ENCODE measurements at regions not wholly inside any gene's neighbourhood (a gene's known extent, or its start where the extent isn't known, plus 50 kb on each side); places are given as distances from the start of the nearest gene placed in this dataset.

DNA sequence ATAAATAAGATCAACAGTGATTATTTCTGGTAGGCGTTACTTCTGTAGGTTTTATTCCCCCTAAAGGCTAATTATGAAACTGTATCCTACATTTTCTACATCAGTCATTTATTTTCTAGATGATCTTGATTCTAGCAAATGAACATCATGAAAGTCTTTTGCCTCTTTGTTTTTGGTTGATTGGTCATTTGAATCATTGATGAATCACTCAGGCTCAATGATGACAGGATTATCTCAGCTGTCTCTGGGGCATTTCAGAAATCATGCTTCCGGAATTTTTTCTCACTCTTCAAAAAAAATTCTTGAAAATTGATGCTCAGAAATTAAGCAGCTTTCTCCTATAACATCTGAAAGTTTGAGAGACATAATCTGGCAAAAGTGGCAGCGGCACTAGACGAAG is 298.9 kb upstream of the TCF4 start:
- no peaks in the 10 kb centered on the region for H3K9me3 ChIP-seq (ENCODE audit: insufficient read depth, low read length)
- H3K9me2 ChIP-seq (replicated peaks; ENCODE audit: insufficient read depth, low read length): no peaks in the 10 kb centered on the region
- H3K4me3 ChIP-seq (ENCODE audit: insufficient read depth, low read length, poor library complexity, severe bottlenecking): no peak overlapping the region
- no peak overlapping the region for H3K27ac ChIP-seq (ENCODE audit: low read depth, low read length)
- H3K4me2 ChIP-seq (ENCODE audit: low read depth, low read length, poor library complexity, severe bottlenecking): no peak overlapping the region
- H4K20me1 ChIP-seq (ENCODE audit: low read depth, low read length): no peaks in the 10 kb centered on the region
- no peak for TF ChIP-seq EZH2phosphoT487 (conservative IDR thresholded peaks at IDR 0.05; ENCODE audit: low read length)
- TF ChIP-seq, protein P1, sequence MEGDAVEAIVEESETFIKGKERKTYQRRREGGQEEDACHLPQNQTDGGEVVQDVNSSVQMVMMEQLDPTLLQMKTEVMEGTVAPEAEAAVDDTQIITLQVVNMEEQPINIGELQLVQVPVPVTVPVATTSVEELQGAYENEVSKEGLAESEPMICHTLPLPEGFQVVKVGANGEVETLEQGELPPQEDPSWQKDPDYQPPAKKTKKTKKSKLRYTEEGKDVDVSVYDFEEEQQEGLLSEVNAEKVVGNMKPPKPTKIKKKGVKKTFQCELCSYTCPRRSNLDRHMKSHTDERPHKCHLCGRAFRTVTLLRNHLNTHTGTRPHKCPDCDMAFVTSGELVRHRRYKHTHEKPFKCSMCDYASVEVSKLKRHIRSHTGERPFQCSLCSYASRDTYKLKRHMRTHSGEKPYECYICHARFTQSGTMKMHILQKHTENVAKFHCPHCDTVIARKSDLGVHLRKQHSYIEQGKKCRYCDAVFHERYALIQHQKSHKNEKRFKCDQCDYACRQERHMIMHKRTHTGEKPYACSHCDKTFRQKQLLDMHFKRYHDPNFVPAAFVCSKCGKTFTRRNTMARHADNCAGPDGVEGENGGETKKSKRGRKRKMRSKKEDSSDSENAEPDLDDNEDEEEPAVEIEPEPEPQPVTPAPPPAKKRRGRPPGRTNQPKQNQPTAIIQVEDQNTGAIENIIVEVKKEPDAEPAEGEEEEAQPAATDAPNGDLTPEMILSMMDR (IDR thresholded peaks at IDR 0.05; ENCODE audit: insufficient read depth, low read length, poor library complexity, severe bottlenecking): no peak
- H3K79me2 ChIP-seq (ENCODE audit: insufficient read depth, low read length): no peaks in the 10 kb centered on the region
- no peaks in the 10 kb centered on the region for H3F3A ChIP-seq (ENCODE audit: insufficient read depth)
- no peaks in the 10 kb centered on the region for H3K27me3 ChIP-seq (ENCODE audit: low read length)
- no peaks in the 10 kb centered on the region for H3K36me3 ChIP-seq (ENCODE audit: low read length)
- H3K9ac ChIP-seq (ENCODE audit: low read length): no peak overlapping the region
- no peak overlapping the region for H2AFZ ChIP-seq (ENCODE audit: low read depth, low read length, severe bottlenecking)

DNA sequence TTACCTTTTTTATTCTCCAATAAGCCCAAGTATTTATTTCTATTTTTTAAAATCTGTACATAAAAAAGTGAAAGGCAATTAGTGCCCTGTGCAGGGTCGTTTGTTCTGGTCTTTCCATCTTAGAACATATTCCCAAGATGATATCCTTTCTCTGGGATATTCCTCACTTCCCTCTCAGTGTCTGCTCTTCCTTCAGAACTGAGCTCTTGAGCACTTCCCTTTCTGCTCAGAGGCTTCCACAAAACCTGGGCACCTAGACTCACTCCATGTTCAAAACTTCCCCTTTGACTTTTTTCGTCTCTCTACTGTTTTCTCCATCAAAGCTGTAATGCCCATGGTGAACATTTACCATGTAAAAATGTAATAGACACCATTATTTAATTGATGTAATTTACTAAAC is 296.5 kb upstream of the TCF4 start:
- no peaks in the 10 kb centered on the region for H3K9me2 ChIP-seq (replicated peaks; ENCODE audit: insufficient read depth, low read length)
- H3K9me3 ChIP-seq (ENCODE audit: insufficient read depth, low read length): no peaks in the 10 kb centered on the region
- no peaks in the 10 kb centered on the region; the same call in 1 of the 2 replicates for H4K20me1 ChIP-seq (ENCODE audit: low read depth, low read length)
- no peak overlapping the region for H2AFZ ChIP-seq (ENCODE audit: low read depth, low read length, severe bottlenecking)
- H3K4me2 ChIP-seq (ENCODE audit: low read depth, low read length, poor library complexity, severe bottlenecking): no peak overlapping the region
- no peak overlapping the region for H3K4me3 ChIP-seq (ENCODE audit: insufficient read depth, low read length, poor library complexity, severe bottlenecking)
- H3K27me3 ChIP-seq (ENCODE audit: low read length): no peaks in the 10 kb centered on the region
- H3K9ac ChIP-seq (ENCODE audit: low read length): no peak overlapping the region
- H3K79me2 ChIP-seq (ENCODE audit: insufficient read depth, low read length): no peaks in the 10 kb centered on the region
- no peak for TF ChIP-seq EZH2phosphoT487 (conservative IDR thresholded peaks at IDR 0.05; ENCODE audit: low read length)
- TF ChIP-seq, protein P1 (IDR thresholded peaks at IDR 0.05; ENCODE audit: insufficient read depth, low read length, poor library complexity, severe bottlenecking): no peak
- no peaks in the 10 kb centered on the region for H3F3A ChIP-seq (ENCODE audit: insufficient read depth)
- no peak overlapping the region for H3K27ac ChIP-seq (ENCODE audit: low read depth, low read length)
- H3K36me3 ChIP-seq (ENCODE audit: low read length): no peaks in the 10 kb centered on the region

DNA sequence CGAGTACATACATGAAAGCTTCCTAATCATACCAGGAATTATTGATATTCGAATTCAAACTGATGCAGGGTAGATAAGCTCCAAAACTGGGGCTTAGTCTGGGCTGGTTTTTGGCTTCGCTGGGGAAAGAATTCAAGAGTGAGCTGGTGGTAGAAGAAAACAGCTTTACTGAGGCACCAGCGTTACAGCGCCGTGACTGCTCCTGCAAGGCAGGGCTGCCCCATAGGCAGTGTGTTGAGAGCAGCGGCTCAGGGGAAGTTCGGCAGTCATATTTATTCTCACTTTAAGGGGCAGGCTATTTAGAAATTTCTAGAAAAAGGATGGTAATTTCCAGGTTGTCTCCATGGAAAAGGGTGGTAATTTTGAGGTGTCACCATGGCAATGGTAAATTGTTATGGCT is 292.6 kb upstream of the TCF4 start:
- H3K4me3 ChIP-seq (ENCODE audit: insufficient read depth, low read length, poor library complexity, severe bottlenecking): no peak overlapping the region
- H4K20me1 ChIP-seq (ENCODE audit: low read depth, low read length): no peaks in the 10 kb centered on the region; the same call in 1 of the 2 replicates
- no peaks in the 10 kb centered on the region for H3K9me2 ChIP-seq (replicated peaks; ENCODE audit: insufficient read depth, low read length)
- no peak for TF ChIP-seq EZH2phosphoT487 (conservative IDR thresholded peaks at IDR 0.05; ENCODE audit: low read length)
- TF ChIP-seq, protein P1 (IDR thresholded peaks at IDR 0.05; ENCODE audit: insufficient read depth, low read length, poor library complexity, severe bottlenecking): no peak
- H3K27me3 ChIP-seq (ENCODE audit: low read length): no peaks in the 10 kb centered on the region
- no peaks in the 10 kb centered on the region for H3K36me3 ChIP-seq (ENCODE audit: low read length)
- no peak overlapping the region for H3K27ac ChIP-seq (ENCODE audit: low read depth, low read length)
- H3K4me2 ChIP-seq (ENCODE audit: low read depth, low read length, poor library complexity, severe bottlenecking): no peak overlapping the region
- no peak overlapping the region for H3K9ac ChIP-seq (ENCODE audit: low read length)
- H3K9me3 ChIP-seq (ENCODE audit: insufficient read depth, low read length): no peaks in the 10 kb centered on the region
- H3F3A ChIP-seq (ENCODE audit: insufficient read depth): no peaks in the 10 kb centered on the region
- no peaks in the 10 kb centered on the region for H3K79me2 ChIP-seq (ENCODE audit: insufficient read depth, low read length)
- no peak overlapping the region for H2AFZ ChIP-seq (ENCODE audit: low read depth, low read length, severe bottlenecking)

Measured in SU-DHL-6 (cell line).